NCI-H1436 (cell line): ENCODE measurements at regions not wholly inside any gene's neighbourhood (a gene's known extent, or its start where the extent isn't known, plus 50 kb on each side); places are given as distances from the start of the nearest gene placed in this dataset.

Source experiments
- DNase-seq: peaks from one replicate; lab custom pipeline; 2025; lab: John Stamatoyannopoulos, UW

DNA sequence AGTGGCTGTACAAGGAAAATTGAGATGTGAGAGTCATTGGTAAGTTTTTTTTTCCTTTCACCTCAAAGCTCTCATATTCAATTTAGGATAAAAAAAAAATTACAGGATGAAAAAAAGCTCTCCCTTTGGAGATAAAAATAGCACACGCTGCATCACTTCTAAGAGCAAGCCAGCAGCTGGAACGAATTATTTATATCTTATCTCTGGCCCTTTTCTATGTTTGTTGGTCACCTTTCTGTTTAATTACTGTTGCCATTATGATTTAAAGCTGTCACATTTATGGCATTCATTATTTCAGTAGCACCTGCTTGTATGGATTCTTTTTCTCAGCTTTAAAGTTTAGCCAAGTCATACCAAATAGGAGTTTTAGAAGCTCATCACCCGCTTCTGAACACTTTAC is 171.6 kb upstream of the PDZRN3 start:
- DNase-seq: no peak

DNA sequence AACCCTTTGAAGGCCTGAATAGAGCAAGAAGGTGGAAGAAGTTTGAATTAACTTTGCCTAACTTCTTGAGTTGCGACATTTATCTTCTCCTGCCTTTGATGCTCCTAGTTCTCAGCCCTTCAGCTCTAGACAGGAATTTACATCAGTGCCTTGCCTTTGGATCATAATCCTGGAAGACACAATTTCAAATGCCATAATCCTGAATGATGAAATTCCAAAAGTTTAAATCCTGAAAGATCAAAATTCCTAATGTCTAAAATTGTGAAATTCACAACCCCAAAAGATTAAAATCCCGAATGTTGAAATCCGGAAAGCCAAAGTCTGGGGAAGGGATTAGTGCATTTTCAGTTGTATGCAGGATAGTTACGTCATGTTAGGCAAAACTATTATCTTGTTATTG is 166.6 kb upstream of the PDZRN3 start:
- no peak for DNase-seq

DNA sequence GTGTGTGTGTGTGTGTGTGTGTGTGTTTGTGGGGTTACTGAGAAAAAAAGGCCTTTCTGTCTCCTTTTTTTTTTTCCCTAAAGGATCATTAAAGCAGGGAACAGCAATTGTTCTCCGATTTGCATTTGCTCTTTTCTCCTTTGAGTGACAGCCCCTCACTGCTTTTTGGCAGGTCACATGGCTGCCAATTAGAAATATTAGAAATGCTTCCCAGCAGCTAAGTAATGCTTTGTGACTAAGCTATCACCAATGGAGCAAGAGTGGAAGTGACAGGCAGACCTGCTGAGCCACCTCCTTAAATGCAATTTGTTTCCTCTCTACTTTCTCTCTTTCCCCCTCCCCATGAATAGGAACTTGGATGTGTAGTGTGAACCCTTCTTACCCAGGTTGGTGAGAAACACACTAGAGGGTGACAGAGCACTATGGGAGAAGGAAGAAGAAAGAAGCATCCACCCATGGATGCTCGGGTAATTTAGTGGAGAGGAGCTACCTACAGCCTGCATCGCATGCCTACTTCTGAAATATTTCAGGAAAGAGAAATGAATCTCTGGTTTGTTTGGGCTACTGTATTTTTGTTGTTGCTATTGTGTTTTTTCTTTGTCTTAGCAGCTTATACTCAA is 165.2 kb upstream of the PDZRN3 start:
- DNase-seq: no peak

DNA sequence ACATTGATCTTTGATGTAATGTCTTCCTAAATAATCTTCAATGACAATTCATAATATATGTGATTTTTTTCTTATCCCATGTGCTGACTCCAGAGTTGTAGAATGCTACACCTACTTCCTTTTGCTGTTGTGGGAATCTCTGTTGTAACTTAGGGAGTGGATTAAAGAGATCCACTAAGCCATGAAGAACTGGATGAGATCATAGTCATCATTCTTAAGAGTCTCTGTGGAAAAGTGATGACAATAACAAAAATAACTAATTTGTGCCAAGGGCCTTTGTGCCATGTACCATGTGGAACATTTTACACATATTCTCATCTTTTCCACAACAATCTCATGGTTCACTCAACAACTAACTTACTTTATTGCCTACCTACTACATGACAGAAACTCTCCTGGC is 162.9 kb upstream of the PDZRN3 start:
- no peak for DNase-seq

DNA sequence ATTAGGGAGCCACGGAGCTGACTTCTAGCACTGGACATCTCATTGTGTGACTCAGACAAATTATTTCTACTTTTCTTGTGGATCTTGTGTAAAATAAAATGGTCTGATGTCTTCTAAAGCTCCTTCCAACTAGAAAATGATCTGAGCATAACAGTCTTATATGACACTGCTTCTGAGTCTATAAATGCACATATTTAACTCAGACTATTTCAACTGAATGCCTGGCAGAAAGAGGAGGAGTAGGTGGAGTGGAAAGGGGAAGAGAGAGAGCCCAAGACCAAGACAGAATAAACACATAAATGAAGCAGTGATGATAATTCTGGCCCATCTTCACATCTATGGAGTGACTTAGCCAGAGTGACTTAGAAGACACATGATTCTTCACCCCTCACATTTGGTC is 162.3 kb upstream of the PDZRN3 start:
- DNase-seq: no peak

DNA sequence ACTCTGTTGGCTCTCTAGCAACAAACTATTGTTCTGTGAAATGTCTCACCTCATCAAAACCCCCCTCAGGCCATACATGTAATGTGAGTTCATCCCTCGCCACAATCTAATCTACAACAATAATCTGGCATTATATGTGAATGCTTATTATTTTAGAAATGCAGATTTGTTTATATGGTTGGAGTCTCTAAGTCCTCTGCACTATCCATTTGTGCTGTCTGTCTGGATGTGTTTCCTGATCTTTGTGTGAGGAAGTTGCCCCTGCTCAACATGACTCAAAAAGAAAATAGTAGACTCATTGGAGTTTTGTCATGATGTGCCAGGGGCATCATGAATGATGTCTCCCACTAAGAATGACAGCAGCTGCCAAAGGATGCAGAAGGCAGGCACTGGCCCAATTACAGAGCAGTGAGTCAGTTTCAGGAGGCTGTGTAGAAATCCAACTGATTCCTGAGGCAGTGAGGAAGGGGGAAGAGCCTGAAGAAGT is 161.6 kb upstream of the PDZRN3 start:
- DNase-seq: no peak

DNA sequence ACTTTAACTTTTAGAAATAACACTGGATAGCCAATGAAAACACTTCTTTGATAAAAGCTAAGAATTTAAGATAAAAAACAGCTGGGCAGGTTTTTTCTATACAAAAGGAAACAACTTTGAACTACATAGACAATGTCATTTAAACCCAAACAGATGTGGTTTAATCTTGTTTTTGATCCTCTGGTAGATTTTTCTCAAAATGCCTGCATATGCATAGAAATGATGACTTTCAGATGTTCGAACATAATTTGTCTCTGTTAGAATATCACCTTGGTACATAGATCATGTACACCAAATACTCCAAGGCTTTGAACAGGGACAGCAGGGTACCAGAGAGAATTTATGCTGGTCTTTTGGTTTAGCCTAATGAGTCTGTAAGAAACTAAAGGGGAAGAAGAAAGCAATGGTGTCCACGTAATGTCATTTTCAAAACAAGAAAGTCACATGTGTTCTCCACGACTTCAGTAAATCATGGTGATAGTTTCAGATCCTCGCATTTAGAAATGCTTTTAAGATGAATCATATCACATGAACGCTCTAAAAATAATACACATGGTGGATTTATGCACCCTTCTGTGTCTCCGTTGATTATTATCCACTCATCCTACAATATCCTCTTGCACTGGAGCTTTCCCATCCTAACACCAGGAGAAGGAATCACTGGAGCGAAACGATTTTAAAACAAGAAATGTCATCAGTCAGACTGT is 160.1 kb upstream of the PDZRN3 start:
- DNase-seq: no peak

DNA sequence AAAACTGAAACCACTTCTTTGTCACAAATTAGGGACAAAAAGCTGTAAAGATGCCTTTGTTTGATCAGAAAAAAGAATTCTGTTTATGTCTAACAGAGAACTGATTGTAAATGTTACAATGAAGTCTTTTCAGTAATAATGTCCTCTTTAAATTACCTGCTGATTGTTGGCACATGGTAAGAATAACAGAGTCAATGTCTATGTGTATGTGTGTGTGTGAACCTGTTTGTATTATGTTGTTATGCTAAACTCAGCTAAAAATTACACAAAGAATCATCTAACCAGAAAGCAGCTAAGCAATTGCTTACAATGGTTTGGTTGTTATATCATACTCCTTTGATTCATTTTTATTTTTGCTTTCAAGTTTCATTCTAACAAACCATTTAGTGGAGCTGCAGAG is 159.1 kb upstream of the PDZRN3 start:
- DNase-seq: no peak

DNA sequence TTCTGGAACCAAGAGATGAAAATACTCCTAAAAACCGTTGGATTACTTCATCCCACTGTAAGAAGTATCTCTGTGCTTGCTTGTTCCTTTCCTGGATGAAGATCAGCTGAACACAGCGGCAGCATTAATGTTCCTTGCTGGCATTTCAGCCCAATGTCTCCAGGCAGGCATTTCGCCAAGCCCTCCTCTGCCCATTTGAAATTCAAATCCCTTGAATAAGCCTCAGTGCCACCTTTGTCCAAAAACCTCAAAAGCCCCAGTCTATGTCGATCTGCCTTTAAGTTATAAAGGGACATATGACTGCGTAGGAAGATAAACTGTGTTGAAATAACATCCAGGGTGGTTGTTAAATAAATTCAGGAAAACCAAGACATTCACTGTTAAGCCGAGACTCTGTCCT is 156.8 kb upstream of the PDZRN3 start:
- DNase-seq: no peak

DNA sequence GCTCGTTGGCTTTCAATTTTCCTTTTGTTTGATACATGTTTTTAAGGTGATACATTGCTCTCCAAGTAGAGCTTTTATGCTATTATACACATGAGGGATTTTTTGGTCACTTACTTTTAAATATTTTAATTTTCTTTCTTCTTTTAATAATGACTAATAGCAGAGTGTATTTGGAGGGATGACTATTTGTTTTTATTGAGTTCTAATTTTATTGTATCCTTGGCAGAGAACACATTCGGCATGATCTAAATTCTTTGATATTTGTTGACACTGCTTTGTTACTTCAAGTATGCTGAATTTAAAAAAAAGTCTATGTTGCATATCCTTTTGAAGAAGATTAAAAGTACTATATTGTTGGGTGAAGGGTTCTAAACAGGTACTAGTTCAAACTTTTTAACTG is 149.9 kb upstream of the PDZRN3 start:
- no peak for DNase-seq

DNA sequence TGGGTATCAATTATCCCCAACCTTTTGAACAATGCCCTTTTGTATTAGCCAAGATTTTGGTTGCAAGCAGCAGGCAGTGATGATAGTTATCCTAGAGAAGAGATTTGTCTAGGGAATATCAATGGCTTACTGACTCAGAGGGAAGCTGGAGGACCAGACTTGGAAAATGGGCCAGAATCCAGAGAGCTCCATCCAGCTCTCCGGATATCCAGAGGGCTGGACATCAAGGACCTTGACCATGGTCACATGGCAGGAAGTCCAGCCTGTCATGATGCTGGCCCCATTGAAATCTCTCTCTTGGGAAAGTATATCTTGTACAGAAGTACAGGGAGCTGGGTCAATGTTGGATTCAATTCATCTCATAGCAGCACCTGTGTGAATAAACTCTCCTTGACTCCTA is 148.5 kb upstream of the PDZRN3 start:
- DNase-seq: no peak

DNA sequence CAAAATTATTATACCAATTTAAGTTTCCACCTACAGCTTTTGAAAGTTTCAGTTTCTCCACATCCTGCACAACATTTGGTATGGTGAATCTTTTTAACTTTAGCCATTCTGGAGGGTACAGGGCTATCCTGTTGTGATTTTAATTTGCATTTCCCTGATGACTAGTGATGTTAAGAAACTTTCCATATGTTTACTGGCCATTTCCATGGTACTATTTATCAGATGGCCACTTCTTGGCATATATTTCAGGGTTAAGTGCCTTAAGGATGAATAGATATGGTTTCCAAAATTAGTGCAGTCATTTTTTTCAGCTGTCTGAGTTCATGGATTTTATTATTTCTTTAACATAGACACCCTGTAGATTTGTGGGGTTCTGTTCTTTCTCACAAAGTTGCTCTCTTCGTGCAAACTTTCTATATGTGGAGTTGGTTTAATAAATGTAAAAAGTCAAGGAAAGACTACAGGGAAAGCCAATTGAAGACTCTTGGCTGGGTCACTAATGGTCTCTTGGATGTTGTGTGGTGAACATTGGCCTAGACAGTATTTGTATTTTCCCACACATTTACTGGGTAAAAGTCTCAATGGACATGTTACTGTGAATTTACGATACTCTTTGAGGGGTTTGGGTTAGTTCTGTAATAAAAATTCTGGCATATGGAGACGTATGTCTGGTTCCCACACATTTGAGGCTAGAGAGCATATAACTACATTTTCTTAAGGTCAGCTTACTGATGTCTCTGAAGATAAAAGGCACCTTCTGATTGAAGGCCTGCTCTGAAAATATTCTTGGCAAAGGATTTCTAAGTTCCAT is 147.5 kb upstream of the PDZRN3 start:
- no peak for DNase-seq

DNA sequence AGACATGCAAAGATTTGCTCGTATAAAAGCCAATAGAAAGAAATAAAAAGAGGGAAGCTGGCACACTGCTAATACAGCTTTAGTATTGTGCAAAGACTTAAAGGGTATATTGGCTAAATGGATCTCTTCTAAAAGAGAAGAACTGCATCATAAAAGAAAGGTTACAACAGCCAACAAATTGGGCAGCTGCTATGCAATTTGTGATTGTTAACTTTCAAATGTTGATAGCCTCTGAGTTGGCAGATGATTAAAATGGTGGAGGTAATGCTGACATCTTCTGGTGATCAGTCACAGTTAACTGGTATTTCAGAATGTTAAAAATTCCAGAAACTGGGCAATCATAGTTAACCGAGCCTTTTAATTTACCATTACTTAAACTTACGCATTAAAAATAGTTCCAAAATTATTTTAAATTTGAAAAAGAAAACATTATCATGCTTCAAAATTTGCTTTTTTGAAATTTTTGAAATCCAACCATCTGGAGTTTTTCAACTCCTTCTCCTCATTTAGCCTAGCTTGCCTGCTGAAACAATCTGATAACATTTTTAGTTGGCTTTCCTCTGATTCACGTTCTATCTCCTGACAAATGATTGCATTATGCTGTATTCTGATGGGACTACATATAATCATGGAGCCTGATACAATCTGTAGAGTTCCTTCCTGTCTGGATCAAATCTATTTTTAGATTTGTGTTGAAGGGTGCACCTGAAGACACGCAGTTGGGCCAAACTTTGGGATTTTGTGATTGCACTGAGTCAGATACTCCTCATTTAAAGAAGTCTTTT is 144.0 kb upstream of the PDZRN3 start:
- DNase-seq: no peak

DNA sequence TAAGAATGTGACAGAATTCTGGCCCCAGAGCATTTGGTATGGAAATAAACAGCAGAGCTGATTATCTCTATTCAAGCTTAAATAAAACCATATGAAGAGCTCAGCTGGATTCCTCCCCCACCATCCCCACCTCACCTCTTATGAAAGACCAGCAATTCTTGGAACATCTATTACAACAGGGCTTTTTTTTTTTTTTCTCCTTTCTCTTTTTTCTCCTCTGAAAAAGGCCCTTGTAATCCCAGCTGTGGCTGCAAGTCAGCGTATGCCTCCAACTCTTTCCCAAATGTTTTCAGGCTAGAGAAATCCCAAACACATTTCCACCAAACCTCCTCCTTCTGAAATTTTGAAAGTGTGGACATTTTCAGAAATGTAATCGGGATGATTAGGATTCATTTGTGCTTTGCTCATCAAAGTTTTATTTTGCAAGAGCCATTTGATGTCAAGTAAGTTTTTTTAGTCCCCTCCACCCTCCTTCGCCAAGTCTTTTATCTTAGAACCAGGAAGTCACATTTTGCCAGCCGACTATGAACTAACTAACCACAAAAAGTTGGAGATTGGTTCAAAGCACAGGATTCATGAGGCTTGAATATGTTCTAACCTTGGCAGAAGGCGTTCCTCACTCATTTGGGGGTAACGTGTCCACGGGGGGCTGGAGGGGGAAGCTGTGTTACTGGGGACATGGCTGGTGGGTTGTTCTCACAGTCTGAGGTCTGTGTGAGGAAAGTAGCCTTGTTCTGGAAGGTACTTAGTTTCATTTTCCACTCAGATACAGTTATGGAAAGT is 142.0 kb upstream of the PDZRN3 start:
- no peak for DNase-seq

DNA sequence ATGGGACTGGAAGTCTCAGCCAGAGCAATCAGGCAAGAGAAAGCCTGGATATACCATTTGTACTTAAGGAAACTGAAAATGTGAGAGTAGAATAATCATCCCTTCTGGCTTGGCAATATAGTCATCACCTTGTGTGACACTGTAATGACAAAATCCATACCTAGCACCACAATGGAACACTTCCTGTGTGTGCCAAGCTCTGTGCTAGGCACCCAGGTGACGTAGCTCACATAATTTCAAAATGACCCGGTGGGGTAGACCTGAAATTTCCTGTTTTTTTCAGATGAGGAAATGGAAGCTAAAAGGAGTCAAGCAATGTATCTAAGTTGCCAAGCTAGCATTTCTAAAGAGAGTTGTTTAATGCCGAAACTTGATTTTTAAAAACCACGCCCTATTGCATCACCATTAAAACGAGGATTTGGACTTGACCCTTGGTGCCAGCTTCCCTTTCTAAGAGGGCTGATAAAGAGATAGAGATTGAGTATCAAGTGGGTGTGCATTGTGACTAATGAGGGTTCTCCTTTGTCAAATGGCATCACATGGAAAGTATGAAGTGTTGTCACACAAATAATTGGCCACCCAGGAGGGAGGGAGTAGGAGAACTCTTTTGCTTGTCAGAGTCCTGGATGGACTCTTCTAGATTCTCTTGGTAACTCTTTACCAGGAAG is 141.3 kb upstream of the PDZRN3 start:
- no peak for DNase-seq

DNA sequence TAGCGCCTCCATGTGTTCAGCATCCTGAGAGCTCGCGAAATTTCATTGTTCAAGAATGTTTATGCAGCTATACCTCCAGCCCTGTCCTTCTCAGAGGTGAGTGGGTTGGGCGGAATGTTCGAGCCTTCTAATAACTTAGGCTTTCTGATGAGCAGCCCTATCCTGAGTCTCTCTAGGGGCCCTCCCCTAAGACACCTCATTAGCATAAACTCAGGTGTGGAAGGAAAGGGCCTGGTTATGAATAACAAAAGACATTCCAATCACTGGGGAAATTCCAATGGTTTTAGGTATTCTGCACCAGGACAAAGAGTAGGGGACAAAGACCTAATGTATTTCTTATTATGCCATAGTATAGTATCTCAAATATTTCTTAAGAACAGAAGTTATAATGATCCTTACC is 138.1 kb upstream of the PDZRN3 start:
- DNase-seq: no peak

DNA sequence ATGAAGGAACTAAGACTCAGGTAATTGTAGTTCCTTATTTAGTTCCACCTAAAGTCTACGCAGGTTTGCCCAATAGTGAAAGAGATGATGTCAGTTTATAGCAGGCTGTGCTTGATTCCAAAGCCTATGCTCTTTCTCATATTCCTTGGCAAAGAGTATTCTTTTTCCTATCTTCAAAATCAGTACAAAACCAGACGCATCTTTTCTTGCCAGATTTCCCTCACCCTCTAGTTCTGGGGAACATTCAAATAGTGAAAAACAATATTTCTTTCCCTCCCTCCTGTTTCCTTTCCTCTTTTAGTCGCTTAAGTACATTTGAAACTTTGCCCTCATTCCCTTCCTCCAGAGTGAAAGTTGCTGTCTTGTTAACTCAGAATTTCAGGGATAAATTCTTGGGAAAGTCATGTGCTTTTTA is 134.6 kb upstream of the PDZRN3 start:
- DNase-seq: no peak

DNA sequence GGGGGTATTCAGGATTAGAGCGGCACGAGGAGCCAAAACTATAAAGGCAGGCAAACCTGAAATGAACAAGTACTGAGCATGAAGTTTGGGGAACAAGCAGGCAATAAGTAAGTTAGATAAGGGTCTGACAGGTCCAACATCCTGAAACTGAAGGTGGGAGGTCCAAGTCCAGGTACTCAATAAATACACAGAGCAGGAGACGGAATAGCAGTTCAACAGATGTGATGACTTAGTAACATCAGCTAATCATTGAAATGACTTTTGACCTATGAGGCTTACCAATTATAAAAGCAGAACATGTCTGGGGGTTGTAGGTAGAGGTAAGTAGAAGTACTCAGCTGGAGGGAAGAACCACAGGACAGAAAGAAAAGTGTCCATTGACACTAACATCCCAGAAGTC is 132.8 kb upstream of the PDZRN3 start:
- no peak for DNase-seq

DNA sequence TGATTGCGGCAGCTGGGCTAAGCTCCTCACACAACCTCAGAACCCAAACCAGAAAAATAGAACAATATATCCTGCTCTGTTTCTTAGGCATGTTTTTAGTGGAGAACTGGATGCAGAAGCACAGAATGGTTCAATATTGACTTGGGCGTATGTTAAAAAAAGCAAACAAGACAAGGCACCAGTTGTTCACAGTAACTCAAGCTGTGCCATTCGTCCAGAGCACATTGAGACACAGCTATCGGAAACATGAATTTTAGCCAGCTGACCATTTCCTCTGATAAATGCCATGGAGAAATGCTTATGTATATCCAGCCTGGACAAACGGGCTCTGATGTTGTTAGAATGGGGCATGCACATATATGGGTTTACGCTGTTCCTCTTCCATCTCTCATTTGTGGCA is 129.2 kb upstream of the PDZRN3 start:
- DNase-seq: no peak

DNA sequence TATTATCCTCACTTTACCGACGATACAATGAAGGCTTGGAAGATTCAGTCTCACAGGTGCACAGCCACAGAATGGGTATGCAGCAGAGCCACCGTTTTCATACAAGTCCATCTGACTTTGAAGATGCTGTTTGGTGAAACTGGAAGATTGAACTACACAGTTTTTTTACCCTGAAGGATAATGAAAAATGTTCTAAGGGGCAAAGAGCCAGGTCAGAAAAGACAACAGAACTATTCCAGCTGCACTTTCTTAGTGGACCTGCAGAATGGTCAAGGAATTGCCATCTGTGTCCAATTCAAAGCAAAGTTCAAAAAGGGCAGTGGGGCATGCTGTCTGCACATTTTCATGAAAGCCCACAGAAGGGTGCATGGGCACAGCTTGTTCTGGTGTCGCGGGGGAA is 127.6 kb upstream of the PDZRN3 start:
- no peak for DNase-seq

DNA sequence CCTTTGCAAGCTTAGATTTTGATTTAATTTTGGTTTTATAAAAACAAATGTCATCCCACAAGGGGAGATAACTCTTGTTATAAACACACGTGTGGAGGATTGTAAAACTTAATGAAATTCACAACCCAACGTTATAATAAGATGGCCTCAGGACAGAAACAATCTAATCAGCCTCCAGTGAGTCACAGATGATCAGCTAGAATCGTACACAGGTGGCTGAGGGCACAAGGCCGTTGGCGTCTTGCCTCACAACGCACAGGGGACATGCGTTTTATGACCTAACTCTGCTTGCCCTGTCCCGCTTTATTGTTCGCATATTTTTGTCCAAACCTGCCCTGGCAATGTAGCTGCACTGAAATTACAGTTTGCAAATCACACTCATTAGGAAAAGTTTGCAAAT is 121.9 kb upstream of the PDZRN3 start:
- peak; percentile 2 for DNase-seq
